GM19239 (cell line): ENCODE measurements at regions not wholly inside any gene's neighbourhood (a gene's known extent, or its start where the extent isn't known, plus 50 kb on each side); places are given as distances from the start of the nearest gene placed in this dataset.

ENCODE experiments used
- DNase-seq: peaks from one replicate; pipeline ENCODE4 v3.0.0; 2011; ENCODE audit warnings: low spot score; ENCODE audit not compliant: insufficient read length
- FAIRE-seq: peaks from 2 replicates; lab custom pipeline; 2011; peaks lifted over from hg19 to GRCh38; lab: Jason Lieb, UNC

DNA sequence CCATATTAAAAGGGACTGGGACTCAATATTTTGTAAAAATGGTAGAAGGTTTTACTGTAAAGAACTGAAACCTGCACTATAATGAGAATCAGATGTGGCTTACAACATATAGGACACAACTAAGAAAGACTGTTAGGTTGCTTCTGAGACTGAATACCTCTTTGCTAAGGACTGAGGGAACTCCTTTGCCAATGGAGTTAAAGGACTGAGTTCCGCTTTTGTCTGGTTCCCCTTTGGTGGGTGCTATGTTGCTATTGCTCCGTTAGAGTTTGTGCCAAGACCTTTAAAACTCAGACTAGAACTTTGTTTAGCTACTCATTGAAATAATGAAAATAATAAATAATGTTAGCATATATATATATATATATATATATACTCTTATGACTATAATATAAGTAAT lies 147.8 kb upstream of the KCNMB2 start:
- DNase-seq (no peak), FAIRE-seq (no peak)

DNA sequence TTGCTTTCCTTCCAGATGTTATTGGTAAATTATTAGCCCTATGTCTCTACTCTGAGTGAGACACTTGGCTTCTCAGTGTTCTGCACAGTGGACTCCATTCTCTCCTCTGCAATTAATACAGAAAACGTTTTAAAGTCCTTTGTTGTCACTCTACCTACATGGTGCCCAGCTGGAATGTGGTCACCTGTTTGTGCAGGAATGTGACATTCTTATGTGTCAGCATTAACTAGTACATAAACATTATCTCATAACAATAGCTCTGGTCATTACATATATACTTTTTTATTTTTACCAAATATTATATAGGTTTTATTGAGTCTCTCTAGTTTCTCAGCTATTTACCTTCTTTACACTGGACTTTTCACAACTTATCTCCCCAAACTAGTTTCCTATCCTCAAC lies 147.0 kb upstream of the KCNMB2 start:
- DNase-seq (no peak), FAIRE-seq (no peak)

DNA sequence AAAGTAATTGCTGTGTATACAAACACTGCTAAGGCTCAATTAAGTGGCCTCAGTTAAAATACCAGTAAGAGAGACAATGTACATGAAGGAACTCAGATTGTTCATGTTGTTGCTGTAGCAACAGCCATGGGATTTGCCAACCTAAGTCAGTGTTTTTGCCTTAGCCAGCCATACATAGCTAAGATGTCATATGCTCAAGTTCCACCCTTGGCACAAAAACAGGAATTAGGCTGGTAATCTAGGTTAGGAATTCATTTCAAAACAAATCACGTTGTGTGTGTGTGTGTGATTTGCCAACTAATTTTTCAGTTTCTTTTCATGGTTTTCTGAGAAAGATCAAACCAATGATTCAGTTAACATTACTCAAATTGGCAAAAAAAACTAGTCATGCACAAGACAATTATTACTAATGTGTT lies 143.7 kb upstream of the KCNMB2 start:
- no peak for DNase-seq
- no peak for FAIRE-seq

DNA sequence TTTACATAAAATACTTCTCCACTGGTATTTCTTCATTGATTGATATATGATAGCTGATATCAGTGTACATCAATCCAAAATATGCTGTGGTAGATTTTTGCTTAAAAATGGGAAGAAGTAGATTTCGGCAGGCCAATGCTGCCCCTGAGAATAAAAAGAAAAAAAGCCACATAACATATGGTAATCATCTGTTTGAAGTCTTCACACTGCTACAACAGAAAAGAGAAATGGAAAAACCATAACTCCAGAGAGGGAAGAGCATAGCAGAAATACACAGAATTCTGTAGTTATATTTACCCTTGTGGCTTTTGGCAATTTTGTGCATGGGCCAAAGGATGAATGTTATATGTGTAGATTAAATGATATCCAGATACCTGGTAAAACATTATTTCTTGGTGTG lies 143.1 kb upstream of the KCNMB2 start:
- FAIRE-seq, result no peak
- no peak for DNase-seq

DNA sequence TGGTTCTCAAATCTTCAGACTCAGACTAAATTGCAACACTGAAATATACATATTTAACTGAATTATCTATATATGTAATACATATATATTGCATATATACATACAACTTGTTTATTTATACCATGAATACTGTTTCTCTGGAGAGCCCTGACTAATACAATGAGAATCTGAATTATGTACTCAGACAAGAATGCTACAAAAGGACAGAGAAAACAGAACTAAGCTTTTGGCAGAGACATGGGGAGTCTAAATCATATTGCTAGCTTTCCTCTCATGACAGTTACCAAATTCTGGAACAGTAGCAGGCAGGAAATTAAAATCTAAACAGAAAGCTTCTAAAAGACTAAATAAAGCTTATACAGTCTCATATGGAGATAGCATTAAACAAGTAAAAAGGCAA lies 142.4 kb upstream of the KCNMB2 start:
- FAIRE-seq (no peak), DNase-seq (no peak)

DNA sequence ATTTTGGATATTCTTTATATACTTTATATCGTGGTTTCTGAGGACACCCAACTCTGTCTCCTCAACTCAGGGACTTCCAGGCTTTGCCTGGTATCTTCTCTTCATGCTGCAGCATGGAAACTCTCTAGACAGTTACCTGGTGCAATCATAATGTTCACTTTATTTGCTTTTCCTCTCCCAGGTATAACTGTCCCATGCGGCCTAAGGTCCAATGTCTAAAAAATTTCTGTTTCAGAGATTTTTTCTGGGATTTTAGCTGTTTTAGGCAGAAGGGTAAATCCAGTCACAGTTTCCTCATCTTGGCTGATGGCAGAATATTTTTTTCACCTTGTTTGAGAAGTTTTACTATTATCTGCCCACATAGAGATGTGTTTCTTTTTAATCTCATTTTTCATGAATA lies 139.9 kb upstream of the KCNMB2 start:
- no peak for FAIRE-seq
- no peak for DNase-seq

DNA sequence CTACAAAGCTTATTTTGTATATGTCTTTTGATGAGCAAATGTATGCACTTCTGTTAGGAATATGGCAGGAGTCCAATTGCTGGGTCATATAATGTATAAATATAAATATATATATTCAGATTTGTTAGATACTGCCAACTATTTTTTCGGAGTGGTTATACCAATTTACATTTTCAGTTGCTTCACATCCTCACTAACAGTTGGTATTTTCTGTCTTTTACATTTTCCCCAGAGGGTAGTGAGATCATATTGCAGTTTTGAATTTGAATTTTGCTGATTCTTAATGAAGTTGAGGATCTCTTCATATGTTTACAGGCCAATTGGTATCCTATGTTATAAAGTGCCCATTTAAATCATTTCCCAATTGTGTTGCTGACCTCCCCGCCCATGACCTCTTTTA lies 139.0 kb upstream of the KCNMB2 start:
- no peak for FAIRE-seq
- DNase-seq, result no peak

DNA sequence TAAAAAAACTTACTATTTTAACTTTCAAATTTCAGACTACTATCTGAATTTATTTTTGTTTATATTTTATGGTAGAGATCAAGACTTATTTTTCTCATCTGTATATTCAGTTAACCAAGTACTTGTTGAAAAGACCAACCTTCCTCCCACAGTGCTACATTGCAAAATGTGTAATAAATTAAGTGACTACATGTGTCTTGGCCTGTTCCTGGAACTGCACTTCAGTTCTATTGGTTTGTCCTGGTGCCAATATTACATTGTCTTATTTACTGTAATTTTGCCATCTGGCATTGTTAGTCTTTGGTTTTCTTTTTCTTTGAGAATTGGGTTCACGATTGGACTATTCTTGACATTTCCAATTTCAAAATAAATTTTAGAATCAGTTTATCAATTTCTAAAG lies 138.4 kb upstream of the KCNMB2 start:
- no peak for FAIRE-seq
- no peak for DNase-seq

DNA sequence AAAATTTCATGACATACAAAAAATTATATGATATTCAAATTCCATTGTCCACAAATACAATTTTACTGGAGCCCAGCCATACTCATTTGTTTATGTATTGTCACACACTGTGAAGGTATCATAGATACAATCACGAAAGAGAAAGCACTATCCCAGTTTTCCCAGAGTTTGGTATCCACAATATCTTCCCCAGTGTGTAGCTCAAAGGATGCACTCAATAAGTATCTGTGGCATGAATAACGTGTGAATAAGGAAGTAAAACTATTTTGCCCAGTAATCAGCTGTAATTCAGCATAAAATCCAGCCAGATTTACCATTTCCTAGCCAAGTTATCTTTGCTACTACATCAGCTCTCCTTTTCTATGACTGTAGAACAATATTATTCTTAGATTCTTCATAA lies 131.3 kb upstream of the KCNMB2 start:
- DNase-seq (no peak), FAIRE-seq (no peak)

DNA sequence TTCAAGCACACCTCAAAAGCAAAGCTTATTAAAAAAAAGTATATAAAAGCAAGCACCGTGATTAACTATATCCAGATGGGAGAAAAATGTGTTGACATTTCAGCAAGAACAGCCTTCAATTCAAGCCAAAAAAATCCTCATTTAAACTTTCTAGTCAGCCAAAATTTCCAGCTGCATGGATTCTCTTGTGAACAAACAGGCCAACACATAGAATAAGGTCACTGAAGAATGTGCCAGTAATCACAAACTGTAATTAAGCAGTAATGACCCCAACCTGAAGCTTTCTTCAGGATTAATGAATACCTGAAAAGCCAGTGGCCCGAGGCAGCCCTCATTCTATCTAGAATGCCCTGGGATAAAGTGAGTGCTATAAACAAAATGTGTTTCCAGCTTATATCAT lies 130.7 kb upstream of the KCNMB2 start:
- no peak for FAIRE-seq

DNA sequence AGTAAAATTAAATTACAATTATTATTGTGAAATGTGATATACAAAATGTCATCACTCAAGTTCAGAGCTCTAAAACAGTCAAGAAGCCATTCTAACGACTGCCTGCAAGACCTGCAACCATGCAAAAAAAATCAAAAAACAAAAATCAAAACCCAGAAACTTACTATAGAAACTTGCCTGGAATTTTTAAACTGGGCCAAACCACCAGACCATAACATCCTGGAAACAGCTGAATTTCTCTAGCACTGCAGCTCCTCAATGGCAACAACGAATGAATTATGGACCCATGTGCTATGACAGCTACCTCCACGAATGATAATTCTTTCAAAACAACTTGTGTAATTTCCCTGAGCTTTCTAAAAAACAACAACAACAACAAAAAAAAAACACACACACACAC lies 130.0 kb upstream of the KCNMB2 start:
- DNase-seq, result no peak
- FAIRE-seq, result no peak

More for the DNA sequence above, 130.7 kb upstream of the KCNMB2 start:
- no peak for DNase-seq

DNA sequence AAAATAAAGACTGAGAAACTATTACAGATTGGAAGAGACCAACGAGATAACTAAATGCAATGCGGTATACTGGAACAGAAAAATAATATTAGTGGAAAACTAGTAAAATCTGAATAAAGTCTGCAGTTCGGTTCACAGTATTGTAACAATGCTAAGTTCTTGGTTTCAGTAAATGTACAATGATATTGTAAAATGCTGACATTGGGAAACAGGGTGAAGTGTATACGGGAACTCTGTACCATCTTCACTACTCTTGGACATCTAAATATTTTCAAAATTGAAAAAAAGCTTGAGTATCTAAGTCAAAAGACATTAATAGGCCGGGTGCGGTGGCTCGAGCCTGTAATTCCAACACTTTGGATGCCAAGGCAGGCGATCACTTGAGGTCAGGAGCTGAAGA lies 120.9 kb upstream of the KCNMB2 start:
- DNase-seq (no peak), FAIRE-seq (no peak)

DNA sequence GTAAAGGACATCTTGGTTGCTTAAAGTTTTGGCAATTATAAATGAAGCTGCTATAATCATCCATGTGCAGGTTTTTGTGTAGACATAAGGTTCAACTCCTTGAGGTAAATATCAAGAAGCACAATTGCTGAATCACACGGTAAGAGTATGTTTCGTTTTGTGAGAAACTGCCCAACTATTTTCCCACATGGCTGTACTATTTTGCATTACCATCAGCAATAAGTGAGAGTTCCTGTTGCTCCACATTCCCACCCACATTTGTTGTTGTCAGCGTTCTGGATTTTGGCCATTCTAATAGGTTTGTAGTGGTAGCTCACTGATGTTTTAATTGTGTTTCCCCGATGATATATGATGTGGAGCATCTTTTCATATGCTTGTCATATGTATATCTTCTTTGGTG lies 118.5 kb upstream of the KCNMB2 start:
- FAIRE-seq (no peak), DNase-seq (no peak)

DNA sequence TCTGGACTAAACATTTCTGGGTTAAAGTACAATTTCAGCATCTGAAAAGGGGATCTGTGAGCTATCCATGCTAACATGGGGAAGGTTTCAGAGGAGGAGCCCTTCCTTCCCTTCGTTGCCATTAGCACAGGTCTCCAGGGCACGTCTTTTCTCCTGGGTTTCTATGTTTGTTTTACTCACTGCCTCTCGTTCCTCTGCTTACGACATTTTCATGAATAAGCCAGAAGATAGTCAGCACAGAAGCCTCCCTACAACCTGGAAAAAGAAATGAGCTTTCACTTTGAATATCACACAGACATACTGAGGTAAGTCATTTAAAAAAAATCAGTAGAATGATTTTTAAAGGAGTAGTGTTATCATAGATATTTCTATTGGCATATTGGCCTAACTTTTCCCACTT lies 117.2 kb upstream of the KCNMB2 start:
- no peak for DNase-seq
- no peak for FAIRE-seq

DNA sequence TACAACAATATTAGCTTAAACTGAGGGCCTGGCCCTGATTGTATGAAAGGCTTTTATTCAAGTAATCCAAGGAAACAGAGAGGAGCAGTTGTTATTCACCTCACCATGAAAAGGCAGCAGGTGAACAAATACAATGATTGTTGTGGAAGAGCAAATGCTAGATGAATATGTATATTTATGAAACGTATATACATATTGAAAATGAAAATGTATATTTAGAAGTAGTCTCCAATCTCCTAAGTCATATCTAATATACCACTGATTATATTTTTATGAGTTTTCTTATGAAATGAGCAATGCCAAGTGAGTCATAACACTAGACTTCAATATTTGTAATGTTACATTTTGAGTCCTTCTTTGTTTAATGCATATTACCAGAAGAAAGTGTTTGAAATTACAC lies 116.2 kb upstream of the KCNMB2 start:
- DNase-seq (no peak), FAIRE-seq (no peak)

DNA sequence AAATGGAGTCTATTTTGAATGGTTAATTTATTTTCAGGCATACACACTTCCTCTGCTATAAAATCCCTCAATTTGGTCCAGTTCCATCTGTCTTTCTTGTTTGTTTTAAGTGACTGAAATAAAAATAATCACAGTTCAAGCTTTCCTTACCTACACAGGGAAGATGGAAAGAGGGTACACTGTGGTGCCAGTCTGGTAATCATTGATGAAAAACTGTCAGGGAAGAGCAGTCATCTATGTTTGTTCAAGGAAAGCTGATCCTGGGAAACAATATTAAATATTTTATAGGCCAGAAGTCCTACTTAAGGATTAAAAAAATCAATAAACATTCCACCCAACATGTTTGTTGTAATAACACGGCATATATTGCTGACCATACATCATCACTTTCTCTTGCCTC lies 115.2 kb upstream of the KCNMB2 start:
- DNase-seq (no peak), FAIRE-seq (no peak)

DNA sequence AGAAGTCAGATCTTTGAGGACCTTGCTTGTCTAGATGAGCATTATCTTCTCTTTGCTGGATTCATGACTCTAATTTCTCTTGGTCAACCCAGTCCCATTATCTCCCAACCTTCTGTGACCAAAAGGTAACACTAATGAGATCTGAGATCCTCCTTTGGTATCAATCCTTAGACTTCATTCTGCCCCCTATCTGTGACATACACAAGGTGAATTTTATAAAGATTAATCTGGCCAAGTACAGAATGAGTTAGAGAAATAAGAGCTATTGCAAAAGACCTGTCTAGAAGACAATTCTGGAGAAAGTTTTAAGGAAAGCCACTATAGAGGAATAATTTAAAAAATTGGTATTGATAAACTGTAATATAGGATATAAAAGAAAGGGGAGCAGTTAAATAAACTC lies 113.8 kb upstream of the KCNMB2 start:
- no peak for FAIRE-seq
- no peak for DNase-seq

DNA sequence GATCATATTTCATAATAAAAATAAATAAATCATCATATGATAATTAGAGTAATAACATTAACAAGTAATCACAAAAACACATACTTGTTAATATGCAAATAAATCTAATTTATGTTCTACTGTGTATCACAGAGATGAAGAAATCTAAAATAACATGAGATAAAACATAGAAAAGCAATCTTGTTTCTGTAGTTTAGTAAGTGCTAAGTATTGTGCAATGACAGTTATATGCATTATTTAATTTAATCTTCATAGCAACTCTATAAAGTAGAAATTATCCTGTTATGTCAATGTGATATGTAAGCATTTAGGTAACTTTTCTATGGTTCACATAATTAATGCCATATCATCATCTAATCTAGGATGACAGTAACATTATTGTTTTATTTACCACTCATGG lies 108.2 kb upstream of the KCNMB2 start:
- FAIRE-seq, result no peak
- no peak for DNase-seq

DNA sequence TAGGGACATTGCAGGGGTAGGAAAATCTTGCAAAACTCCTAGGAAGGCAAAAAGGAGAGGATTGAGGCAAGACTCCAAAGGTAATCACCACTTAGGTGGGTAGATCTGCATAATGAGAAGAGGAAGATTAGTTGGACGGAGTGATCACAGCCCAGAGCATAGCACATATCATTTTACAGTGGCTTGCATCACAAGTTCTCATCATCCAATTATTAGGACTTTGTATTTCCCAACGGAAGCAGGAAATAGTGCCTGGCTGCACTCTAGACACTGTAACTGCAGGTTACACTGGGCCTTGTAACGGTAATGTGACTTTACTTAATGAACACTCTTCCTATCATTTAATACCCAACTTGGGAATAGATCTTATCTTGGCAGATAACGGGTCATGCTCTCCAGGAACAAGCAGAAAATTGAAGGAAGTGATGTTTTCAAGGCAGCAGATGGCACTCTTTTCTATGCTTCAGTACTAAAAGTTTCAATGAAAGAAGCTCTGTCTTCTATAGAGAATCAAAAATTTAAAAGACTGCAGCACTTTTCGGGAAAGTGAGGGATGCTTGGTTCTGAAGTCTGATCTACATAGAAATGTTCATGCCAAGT lies 101.9 kb upstream of the KCNMB2 start:
- no peak for DNase-seq
- FAIRE-seq, result peak; percentile 28

DNA sequence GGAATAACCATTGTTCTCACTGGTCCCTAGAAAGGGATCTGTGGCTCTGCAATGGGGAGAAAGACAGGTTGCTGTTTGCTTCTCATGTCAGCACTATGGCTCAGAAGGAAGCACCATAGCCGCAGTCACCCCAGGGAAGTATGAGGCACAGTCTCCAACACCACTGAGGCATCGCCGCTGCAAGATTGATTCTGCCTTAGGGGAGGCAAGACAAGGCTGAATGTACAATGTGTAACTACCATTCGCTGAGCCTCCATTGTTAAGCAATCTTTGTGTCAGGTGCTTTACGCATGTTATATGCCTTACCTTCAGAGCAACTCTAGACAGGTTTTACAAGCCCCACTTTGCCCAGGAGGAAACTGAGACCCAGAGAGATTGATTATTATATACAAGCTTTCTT lies 100.7 kb upstream of the KCNMB2 start:
- FAIRE-seq (no peak), DNase-seq (no peak)

DNA sequence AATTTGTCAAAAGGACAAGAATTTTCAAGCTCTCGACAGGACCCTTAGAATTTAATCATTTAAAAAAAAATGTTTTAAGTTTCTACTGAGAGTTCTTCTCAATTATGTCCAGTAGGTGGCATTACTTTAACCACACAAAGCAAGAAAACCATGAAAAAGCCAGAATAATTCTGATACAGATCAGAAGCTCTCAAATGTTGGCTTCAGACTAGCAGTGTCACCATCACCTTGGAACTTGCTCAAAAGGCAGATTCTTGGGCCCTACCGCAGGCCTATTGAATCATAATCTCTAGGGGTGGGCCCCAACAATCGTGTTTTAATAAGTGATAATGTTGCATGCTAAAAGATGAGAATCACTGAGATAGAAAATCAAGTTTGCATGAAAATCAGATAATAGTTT lies 99.5 kb upstream of the KCNMB2 start:
- FAIRE-seq (peak; percentile 90), DNase-seq (peak; percentile 12)

DNA sequence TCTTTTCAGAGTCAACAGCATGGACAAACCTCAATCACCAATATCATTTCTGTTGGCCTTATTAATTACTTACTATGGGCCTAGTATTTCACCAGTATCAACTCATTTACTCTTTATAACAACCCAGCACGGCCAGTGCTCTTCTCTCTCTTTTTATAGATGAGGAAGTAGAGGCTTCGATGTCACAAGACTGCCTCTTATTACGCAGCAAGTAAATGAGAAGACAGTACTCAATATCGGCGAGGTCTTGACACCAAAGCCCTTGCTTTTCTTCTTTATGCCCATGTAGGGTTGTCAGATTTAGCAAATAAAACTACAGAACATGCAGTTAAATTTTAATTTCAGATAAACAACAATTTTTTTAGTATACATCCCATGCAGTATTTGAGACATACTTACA lies 99.0 kb upstream of the KCNMB2 start:
- no peak for FAIRE-seq
- no peak for DNase-seq

DNA sequence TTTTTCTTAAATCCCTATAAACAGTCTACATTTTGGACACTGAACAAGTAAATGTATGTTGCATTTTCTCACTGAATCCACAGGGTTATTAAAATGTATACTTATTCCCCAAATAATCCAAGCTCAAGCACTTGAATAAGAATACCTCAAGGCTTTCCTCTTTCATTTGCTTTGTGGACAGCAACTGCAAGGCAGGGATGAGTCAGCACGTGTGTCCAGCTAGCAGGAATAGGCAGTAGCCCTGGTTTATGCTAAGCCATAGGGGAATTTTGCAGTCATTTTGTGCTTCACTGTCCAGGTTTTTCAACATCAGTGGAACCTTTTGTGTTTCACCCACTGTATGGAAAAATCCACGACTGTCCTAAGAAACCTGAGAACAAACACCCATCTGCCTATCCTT lies 96.7 kb upstream of the KCNMB2 start:
- FAIRE-seq, result no peak
- no peak for DNase-seq
